GM18520 (cell line): ENCODE measurements at regions not wholly inside any gene's neighbourhood (a gene's known extent, or its start where the extent isn't known, plus 50 kb on each side); places are given as distances from the start of the nearest gene placed in this dataset.

Experiments
- ATAC-seq: cut with Tn5 transposase; IDR thresholded peaks from one replicate; pipeline ENCODE4 v1.9.1; 2021; ENCODE audit not compliant: unreplicated experiment

DNA sequence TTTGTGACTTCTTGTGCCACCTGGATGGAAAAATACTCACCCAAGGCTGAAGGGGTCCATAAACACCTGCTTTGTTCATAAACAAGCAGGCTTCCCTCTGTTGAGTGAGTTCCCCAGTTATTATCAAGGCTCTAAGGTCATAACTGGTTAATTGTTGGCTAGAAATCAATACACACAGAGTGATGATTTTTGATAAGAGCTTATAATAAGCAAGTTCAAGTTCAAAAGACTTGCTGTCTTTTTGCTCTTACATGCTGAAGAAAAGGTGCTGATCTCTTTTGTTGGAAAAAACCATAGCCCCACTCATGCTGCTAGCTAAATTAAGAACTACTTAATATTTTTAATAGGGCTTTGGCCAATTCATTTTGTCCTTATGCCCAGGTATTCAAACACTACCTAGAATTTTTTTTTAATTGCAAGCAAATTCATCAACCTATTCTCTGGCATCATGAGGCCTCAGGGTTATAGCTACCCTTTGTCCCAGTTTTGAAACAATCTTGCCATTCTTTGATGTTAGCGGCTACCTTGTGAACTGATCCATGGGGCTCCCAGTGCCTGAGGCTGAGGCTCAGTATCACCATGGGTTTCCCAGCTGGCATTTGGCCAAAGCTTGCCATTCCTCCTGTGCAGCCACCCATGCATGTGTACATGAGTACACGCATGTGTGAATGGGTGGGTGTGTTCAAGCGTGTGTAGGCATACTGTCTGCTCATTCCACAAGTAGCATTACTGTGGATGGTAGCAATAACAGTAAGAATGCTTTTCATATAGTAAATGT is 127.6 kb upstream of the LPP start:
- ATAC-seq, result no peak

DNA sequence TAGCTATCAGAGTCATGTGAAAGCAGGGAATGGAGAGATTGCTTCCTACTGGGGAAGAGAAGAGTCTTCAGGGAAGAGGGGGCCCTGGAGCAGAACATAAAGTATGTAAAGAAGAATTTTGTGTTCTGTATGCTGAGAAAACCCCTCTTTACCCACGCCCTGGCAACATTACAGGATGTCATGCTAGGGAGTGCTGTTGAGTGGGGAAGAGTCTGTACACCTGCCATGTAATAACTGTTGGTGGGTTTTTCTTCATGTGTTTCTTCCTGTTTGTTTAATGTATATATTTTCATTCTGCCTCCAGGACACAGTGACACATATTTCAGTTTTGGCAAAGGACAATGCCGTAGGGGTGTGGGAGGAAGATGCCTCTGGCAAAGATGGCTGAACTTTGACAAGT is 122.8 kb upstream of the LPP start:
- no peak for ATAC-seq

DNA sequence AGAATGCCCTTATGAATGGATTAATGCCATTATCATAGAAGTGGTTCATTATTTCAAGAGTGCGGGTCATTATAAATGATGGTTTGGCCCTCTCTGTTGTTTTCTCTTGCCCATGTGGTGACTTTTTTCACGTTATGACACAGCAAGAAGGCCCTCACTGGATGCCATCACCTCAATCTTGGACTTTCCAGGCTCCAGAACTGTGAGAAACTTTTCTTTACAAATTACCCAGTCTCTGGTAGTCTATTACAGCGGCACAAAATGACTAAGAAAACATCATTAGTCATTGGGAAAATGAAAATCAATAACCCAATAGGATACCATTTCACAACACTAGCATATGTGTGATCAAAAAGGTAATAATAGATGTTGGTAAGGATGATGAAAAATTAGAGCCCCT is 119.0 kb upstream of the LPP start:
- ATAC-seq, result no peak

DNA sequence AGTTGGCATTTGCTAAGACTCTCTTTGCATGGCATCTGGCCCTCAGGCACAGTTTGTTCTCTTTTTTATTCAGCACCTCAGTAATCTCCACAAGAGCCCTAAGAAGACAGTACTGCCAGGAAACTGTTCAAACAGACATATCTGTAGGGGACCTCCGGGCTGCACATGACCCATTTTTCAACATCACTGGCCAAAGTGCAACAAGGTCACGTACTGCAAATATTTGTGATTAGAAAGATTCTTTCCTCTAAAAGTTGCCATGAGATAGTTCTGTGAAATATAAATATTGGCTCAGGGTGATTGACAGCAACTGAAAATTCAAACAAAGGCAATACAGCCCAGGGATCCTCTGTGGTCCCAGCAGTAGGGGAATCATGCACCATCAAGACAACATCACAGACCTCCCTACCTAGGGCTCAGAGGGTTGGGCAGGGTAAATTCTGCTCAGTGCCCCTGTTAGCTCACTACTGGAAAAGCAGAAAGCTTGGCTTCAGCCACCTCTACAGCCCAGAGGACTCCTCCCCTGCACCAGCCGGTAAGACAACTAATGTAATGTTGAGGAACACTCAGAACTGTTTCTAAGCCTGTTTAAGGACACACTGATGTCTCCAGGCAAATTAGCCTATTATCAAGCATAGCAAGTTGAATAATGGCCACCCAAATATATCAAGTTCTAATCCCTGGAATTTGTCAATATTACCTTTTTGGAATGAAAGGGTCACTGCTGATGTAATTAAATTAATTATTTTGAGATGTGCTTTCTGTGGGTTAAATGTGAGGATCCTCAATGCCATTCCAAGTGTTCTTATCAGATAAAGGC is 117.4 kb upstream of the LPP start:
- ATAC-seq, result no peak

DNA sequence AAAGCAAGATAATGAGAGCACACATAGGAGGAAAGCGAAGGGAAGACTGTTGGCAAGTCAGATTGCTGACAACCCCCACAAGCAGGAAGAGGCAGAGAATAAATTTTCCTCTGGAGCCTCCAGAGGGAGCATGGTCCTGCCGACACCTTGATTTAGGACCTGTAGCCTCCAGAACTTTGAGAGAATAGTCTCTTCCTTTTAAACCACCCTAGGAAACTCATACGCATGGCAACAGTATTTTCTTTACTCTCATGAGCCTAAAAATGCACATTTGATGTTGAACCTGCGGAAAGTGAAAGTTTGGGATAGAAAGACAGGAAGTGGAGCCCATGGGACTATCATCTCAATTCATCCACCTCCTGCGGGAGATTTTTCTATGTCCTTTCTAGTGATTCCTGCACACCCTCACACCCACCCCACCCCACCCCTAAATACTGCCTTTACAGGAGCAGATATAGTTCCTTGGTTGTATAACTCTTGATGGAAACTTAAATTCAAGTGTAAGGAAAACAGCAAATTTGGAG is 116.7 kb upstream of the LPP start:
- no peak for ATAC-seq

DNA sequence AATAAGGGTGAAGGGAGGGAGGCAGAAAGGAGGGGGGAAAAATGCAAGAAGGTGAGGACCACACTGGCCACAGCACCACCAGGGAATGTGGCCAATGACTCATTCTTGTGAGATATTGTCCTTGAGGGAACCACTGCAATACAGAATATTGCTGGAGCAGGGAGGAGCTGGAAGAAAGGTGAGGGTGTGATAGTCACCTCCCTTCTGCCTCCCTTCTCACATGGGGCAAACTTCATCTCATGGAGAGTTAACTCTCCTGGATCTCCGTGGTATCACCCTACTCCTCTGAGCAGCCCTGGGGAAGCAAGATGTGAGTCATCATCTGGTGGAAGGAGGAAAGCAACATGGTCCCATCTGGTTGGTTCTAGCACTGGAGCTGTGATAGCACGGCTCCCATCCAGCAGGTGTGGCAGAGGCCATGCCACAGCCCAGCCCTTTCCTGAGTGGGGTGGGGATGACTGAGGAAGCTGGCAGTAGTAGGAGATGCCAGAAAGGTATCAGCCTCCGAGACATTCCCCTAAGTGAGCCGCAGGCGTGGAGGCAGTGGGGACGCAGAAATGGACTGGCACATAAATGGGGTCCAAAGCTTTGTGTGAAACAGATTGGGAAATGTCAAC is 115.9 kb upstream of the LPP start:
- no peak for ATAC-seq

DNA sequence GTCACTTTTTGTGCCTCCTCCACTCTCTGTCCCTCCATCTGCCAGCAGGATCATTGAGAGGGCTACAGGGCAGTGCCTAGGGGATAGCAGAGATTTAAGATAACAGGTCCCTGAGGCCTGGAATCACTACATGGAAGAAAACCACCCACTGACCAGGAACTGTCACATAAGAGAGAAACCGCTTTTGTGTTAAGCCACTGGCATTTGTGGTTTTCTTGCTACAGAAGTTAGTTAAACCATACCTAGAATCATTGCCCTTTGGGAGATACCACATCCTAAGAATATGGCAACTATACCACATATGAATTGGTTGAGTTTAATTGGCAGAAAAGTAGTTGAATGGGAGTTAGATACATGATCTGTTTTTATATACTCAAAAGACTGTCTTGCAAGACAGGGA is 112.8 kb upstream of the LPP start:
- no peak for ATAC-seq

DNA sequence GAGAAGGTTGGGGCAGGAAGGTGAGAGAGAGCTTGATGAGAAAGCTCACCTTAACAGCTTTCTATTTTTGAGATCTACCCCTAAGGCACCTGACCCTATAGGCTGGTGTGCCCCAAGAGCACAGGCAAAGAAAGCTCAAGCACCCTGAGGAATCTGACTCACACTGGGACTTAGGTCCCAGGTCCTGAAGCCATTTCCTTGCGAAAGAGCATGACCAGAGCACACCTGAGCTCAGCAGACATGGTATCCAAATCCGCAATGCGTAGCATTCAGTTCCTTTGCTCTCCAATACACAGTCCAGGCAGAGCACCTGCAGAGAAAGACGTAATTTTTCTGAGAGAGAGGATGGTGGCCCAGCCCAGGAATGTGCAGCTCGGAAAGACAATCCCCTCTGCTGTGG is 112.1 kb upstream of the LPP start:
- ATAC-seq, result no peak

DNA sequence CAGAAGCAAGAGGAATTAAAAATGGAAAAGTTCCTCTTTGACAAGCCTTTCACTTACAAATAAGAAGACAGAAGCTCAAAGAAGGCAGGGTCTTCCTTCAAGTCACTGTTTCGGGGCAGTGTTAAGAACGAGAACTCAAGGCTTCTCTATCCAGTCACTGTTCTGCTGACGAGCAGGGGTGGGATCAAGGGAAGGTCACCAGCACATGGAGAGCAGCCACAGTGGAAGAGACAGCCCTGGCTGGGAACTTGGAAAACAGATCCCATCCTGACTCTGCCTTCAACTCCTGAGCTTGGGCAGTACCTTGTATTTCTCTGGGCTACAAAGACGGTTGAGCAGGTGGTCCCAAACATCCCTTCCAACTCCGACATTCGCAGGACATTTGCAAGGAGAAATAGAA is 111.5 kb upstream of the LPP start:
- no peak for ATAC-seq

DNA sequence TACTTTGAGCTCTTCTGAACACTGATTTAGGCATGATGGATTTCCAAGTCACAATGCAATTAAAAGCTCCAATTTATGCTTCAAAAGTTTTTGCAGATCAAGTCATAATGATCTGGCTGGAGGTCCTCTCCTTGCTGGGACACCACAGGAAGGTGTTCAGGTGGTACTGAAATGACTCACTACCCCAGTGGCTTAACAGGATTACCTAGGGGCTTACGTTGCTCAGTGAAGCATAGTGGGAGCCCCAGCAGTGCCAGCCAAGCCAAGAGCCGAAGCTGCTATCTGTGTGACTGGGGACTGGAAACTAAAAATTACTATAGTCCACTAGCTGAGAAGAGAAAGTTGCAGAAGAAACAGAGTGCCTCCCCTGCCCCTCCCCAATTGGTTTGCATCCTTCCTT is 110.1 kb upstream of the LPP start:
- no peak for ATAC-seq

DNA sequence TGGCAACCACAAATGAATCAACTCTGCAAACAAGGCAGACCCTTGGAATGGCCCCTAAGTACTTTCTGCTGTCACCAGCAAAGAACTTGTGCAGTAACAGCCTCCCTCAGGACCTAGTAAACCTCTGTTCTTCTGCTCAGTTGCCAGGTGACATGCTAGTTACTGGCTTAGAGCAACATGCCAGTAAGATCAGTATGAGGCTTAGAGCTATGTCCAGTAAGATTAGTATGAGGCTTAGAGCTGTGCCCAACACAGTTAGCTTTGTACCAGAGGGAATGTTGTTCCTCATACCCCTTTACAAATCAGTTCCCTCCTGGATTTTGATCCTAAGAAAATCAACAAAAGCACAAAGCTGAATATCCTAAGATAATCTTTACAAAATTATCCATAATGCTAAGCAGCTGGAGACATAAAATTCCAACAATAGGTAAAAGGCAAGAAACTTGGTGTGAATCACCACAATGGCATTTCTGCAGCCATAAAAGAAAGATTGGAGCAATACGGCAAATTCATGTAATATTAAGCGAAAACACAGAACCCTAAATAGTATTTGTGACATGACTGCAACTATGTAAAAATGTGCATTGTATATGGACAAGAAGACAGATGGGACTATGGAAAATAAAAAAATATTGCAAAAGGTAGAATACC is 107.3 kb upstream of the LPP start:
- ATAC-seq, result no peak

DNA sequence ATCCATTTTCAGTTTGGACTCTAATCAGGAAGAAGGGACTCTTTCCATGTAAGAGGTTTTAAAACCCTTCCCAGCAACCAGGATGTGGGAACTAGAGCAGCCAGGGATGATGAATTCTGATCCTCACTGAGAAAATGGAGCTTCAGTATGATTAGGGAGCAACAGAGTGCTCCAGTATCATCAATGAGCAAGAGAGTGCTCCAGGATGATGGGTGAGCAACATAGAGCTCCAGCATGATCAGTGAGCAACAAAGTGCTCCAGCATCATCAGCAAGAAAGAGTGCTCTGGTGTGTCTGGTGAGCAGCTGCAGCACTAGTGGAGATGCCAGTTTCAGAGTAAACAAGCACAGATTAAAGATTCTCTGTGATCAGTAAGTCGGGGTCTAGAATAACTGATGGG is 106.4 kb upstream of the LPP start:
- no peak for ATAC-seq

DNA sequence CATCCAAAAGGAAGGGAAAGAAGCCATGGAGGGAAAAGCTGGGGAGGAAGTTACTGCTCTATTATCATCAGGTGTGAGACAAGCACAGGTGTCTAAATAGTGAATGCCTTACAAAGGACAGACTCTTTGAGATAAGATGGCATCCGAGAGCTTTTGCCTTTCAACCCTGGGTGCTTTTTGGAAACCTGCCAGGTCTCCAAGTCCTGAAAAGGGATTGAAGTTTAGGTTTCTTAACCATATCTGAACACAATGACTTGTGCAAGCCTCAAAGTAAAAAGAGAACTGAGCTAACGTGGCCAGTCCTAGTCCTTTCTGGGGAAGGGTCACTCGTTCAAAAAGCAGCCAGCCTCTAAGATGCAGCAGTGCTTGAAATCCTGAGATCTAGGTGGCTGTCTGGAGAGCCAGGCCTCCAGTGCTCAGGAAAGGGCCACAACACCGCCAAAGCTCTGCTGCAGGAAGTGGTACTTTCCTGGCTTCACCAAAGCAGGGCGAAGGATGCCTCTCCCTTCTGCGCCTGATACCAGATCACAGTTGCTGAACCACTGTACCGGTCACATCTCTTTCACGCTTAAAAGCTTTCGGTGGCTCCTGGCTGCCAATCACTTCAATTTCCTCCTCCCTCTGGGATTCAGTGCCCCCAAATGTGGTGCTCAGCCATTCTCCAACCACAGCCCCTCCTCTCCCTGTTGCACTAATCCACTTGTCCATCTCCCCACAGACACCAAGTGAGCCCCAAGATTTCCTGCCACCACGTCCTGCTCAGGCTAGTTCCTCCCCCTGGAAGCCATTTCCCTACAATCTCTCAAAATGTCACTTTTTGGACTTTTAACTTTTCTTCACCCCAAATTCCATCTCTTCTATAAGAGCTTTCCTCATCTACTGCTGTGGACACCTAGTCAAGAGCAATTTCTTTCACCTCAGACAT is 104.1 kb upstream of the LPP start:
- no peak for ATAC-seq

DNA sequence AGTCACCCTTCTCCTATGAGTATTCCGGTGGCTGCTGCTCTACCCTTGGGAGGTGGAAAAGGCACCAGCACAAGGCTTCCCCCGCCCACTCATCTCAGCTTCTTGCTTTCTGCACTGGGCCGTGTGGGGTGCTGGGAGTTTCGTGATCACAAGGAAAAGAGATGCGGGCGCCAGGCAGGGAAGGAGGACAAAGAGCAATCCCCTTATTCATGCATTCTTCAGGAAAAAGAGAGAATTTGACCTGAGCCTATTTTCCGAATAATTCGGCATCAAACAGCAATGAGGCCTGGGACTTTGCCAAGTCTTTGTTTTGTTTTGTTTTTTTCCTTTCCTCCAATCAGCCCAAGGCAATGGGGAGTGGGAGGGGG is 102.2 kb upstream of the LPP start:
- ATAC-seq, result no peak

DNA sequence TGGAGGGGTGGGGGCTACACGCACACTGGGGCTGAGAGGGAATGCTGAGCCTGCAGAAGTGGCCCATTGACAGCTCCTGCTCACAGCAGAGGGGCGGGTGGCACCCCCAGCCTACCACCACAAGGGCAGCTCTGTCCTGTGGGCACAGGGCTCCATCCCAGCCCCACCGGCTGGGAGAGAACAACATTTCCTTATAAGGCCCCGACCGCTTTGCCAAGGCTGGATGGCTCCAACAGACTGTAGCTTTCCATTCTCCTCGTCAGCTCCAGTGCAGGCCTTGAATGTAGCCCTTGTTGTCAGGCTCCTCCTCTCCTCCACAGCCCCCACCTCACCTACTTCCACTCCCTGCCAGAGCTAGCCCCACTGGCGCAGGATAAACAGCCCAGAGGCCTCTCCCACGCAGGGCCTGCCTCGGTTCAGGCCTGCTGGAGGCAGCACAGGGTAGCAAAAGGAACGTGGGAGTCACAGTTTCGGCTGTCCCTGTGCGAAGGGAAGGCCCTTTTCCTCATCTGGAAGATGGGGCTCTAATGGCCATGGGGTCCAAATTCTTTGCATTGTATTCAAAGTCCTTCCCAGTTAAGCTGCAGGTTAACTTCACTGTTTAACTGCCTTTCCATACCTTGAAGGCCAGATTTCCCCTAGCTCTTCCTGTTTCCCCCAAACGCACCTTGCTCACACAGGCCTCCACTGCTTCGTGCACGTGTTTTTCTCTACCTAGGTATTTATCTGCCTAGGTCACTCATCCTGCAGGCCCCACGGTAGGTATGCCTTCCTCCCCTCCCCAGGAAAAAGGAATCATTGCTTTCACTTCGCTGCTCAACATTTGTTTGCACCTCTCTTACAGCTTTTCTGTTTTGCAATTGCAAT is 101.6 kb upstream of the LPP start:
- ATAC-seq, result no peak

DNA sequence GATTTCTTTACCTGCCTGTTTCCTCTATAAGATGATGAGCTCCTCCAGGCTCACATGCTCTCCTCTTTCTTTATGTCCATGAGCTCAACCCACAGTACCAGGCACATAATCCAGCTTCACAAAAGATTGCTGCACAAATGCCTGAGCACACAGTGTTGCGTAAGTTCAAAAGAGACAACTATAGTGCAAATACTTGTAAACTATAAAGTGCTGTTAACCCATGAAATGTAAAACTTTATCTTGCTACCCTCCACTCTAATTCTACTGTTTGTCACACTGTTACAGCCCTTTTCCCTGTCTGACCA is 101.0 kb upstream of the LPP start:
- no peak for ATAC-seq

DNA sequence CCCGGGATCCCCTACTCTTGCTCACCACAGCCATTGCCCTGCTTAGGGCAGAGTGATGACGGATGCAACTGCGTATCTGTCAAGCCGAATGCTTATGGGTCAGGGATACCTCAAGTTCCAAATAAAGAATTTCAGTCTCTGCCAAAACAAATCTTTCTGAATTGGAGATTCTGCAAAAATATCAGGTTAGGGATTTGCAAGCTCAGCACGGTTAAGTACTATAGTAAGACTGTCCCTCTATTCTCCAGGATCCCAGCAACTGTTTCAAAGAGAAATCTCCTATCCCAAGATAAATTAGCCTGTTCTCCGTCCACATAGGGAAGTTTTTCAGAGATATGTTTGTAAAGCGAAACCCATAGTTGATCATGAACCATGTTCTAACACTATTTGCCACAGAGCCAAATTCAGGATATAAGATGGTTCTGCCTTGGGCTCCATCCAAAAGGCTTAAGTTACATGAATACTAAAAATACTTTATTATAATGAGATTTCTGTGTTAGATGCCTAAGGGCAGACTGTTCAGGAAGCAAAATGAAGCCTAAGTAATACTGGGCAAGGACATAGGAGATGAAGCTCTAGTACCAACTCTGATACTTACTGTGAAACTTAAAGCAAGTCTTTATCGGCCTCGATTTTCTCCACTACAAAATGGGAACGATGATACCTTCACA is 100.1 kb upstream of the LPP start:
- no peak for ATAC-seq

DNA sequence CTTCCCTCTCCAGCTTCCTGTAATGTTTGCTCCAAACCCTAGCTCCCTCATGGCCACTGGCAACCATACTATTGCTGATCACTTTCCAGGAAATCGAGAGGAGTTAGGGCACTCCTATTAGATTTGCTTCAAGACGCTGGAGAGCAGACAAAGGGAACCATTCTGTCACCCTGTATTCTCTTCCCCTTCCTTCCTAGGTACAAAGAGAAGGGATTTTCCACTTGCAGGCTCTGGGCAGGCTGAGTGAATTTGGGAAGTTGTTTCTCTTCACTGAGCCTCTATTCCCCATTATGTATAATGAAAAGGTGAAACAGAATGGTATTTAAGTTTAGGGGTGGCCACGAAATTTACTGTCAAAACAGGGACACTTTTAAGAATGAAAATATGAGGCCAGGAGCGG is 99.4 kb upstream of the LPP start:
- ATAC-seq, result no peak

DNA sequence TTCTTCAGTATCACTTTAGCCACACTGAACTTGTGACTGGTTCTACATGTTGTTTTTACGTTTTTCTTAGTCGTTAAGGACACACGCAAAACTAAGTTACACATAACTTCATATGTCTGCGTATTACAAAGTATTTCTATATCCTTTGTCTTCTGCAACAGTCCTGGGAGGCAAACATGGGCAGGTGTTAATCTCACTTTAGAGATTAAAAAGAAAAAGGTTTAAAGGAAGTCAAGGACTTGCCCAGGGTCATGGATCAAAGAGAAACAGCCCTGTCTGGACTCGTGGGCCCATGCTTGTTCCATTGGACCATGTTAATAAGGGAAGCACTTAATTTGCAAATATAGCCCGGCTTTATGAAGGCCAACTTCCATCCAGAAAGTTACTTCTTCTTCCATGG is 98.6 kb upstream of the LPP start:
- no peak for ATAC-seq
